ENCODE measurements at regions not wholly inside any gene's neighbourhood (a gene's known extent, or its start where the extent isn't known, plus 50 kb on each side); places are given as distances from the start of the nearest gene placed in this dataset.

- H3K36me3 ChIP-seq, result no peaks in the 10 kb centered on the region
- TF ChIP-seq, protein P1, sequence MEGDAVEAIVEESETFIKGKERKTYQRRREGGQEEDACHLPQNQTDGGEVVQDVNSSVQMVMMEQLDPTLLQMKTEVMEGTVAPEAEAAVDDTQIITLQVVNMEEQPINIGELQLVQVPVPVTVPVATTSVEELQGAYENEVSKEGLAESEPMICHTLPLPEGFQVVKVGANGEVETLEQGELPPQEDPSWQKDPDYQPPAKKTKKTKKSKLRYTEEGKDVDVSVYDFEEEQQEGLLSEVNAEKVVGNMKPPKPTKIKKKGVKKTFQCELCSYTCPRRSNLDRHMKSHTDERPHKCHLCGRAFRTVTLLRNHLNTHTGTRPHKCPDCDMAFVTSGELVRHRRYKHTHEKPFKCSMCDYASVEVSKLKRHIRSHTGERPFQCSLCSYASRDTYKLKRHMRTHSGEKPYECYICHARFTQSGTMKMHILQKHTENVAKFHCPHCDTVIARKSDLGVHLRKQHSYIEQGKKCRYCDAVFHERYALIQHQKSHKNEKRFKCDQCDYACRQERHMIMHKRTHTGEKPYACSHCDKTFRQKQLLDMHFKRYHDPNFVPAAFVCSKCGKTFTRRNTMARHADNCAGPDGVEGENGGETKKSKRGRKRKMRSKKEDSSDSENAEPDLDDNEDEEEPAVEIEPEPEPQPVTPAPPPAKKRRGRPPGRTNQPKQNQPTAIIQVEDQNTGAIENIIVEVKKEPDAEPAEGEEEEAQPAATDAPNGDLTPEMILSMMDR (IDR thresholded peaks at IDR 0.05; ENCODE audit: low read depth, low read length), result no peak
- H3K27me3 ChIP-seq, result no peaks in the 10 kb centered on the region
- H3K4me3 ChIP-seq, result no peak overlapping the region
- no peaks in the 10 kb centered on the region for H3K9me3 ChIP-seq (ENCODE audit: low read depth)
- no peak overlapping the region for H3K27ac ChIP-seq
- no peak for DNase-seq (ENCODE audit: low read depth in 1 of 2, low spot score in 1 of 2)
- H3K4me1 ChIP-seq (ENCODE audit: low read depth), result no peaks in the 10 kb centered on the region
Measured at GRCh38 chr5:17364987-17365810, 132.8 kb upstream of the TAF11L2 start.

DNA sequence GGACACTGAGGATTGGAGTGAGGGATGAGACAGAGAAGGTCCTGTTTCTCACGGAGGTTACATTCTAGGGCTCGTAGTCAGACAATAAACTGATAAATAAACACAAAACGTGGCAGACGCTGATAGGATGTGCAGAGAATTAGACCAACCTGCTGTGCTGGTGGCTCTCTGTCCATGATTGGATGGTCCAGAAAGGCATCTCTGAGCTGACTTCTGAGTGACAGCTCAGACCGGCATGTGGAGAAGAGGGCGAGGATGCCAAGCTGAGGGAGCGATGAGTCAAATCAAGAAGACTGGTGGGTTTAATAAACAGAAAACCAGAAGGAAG is 132.3 kb upstream of the TAF11L2 start:
- Histone ChIP-seq H3K4me3 (no peak overlapping the region), H3K27ac (no peak overlapping the region), H3K36me3 (no peaks in the 10 kb centered on the region), H3K27me3 (no peaks in the 10 kb centered on the region), H3K4me1 (ENCODE audit: low read depth) (no peaks in the 10 kb centered on the region), H3K9me3 (ENCODE audit: low read depth) (no peaks in the 10 kb centered on the region)
- TF ChIP-seq, protein P1 (IDR thresholded peaks at IDR 0.05; ENCODE audit: low read depth, low read length), result no peak
- DNase-seq (ENCODE audit: low read depth in 1 of 2, low spot score in 1 of 2), result no peak

DNA sequence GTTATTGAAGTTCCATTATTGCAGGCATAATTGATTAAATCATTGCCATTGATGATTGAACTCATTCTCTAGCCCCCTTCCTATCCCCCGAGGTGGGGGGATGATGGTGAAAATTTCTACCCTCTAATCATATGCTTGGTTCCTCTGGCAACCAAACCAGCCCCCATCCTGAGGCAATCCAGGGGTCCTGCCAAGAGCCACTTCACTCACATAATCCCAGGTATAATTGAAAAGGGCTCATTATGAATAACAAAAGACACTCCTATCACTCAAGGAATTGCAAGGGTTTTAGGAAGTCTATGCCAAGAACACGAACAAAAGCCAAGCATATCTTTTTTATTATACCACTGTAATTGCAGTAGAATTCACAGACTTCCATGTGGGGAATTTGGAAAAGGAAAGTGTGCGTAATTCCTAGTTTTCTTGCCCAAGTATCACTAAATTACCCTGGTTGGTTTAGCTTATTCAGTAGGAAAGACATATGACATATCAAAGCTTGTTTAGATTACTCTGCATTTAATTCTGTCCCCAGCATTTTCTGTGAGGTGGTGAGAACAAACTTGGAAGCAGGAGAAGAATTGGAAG is 130.7 kb upstream of the TAF11L2 start:
- Histone ChIP-seq H3K4me1 (ENCODE audit: low read depth) (no peaks in the 10 kb centered on the region), H3K27ac (no peak overlapping the region), H3K9me3 (ENCODE audit: low read depth) (no peaks in the 10 kb centered on the region), H3K4me3 (no peak overlapping the region), H3K36me3 (no peaks in the 10 kb centered on the region), H3K27me3 (no peaks in the 10 kb centered on the region)
- TF ChIP-seq, protein P1 (IDR thresholded peaks at IDR 0.05; ENCODE audit: low read depth, low read length), result no peak
- no peak for DNase-seq (ENCODE audit: low read depth in 1 of 2, low spot score in 1 of 2)

- Histone ChIP-seq H3K4me3 (no peak overlapping the region), H3K4me1 (ENCODE audit: low read depth) (no peaks in the 10 kb centered on the region), H3K27me3 (no peaks in the 10 kb centered on the region), H3K36me3 (no peaks in the 10 kb centered on the region), H3K27ac (no peak overlapping the region), H3K9me3 (ENCODE audit: low read depth) (no peaks in the 10 kb centered on the region)
- no peak for DNase-seq (ENCODE audit: low read depth in 1 of 2, low spot score in 1 of 2)
- TF ChIP-seq, protein P1 (IDR thresholded peaks at IDR 0.05; ENCODE audit: low read depth, low read length), result no peak
Measured at GRCh38 chr5:17370651-17371050, 127.4 kb upstream of the TAF11L2 start.

DNA sequence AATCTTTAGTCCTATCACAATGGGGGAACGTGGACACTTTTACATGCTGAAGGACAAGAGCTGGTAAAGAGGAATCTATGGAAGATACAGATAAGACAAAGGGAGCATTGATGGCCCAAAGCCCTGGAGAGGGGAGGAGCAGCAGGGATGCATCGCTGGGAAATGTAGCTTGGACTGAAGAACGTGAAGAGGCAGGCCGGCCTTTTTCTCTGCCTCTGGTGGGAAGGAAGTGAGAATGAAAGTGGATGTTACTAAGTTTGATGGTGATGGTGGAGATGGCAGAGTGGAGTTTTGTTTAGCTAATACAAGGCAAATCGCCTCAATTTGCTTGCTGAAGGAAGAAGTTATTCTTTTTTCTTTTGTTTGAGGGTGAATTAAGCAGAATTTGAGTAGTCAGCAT is 124.6 kb upstream of the TAF11L2 start:
- TF ChIP-seq, protein P1 (IDR thresholded peaks at IDR 0.05; ENCODE audit: low read depth, low read length), result no peak
- no peak for DNase-seq (ENCODE audit: low read depth in 1 of 2, low spot score in 1 of 2)

More for the DNA sequence above, 124.6 kb upstream of the TAF11L2 start:
- Histone ChIP-seq H3K27me3 (no peaks in the 10 kb centered on the region), H3K4me3 (no peak overlapping the region), H3K27ac (no peak overlapping the region), H3K36me3 (no peaks in the 10 kb centered on the region), H3K4me1 (ENCODE audit: low read depth) (no peaks in the 10 kb centered on the region), H3K9me3 (ENCODE audit: low read depth) (no peaks in the 10 kb centered on the region)

All from cardiac muscle cell (in vitro differentiated cells and primary cell).